SU-DHL-6 (cell line): ENCODE measurements at regions not wholly inside any gene's neighbourhood (a gene's known extent, or its start where the extent isn't known, plus 50 kb on each side); places are given as distances from the start of the nearest gene placed in this dataset.

Experiments
- EZH2phosphoT487 ChIP-seq: fragments of 200-600 bp; sonication (generic), shearing (Covaris generic); conservative IDR thresholded peaks from 2 replicates; pipeline ENCODE4 v1.6.1; 2018; ENCODE audit warnings: mild to moderate bottlenecking, antibody characterized with exemption, low read length, moderate library complexity, mixed read lengths
- TF ChIP-seq, protein P1 (sequence below): fragments of 200-600 bp; sonication (generic); IDR thresholded peaks from one replicate; pipeline ENCODE4 v1.5.1; 2017; ENCODE audit warnings: antibody characterized with exemption, mild to moderate bottlenecking, low read length, moderate library complexity; ENCODE audit not compliant: insufficient read depth, poor library complexity, severe bottlenecking

DNA sequence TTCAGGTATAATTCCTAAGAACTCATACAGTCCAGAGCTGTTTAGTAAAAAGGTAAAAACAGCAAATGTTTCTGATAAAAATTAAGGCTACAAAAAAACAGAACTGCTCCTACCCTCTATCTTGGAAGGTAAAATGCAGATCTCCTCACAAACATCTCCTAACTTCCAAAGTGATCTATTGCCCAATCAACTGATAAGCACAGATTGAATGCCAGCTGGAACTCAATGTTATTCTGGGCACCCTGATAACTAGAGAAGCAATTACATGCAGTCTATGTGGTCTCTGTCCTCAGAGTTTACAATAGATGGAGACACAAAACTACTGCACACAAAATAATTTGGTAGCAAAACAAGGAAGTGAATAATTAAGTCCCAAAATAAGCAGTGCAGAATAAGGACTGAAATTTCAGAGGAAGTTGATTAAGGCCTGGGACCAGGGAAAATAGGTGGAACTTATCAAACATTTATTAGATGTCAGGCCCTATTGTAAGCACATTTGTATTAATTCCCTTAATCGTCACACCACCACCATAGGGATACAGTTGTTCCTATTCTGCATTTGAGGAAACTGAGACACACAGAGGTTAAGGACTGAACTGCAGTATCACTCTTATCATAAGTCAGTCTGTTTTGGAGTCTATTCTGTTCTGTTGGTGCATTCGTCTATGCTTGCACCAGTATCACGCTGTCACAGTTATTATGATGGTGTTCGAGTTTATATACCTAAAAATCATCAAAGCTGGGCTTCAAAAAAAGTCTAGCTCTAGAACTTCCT is 102.2 kb upstream of the TARS1 start:
- TF ChIP-seq, protein P1, sequence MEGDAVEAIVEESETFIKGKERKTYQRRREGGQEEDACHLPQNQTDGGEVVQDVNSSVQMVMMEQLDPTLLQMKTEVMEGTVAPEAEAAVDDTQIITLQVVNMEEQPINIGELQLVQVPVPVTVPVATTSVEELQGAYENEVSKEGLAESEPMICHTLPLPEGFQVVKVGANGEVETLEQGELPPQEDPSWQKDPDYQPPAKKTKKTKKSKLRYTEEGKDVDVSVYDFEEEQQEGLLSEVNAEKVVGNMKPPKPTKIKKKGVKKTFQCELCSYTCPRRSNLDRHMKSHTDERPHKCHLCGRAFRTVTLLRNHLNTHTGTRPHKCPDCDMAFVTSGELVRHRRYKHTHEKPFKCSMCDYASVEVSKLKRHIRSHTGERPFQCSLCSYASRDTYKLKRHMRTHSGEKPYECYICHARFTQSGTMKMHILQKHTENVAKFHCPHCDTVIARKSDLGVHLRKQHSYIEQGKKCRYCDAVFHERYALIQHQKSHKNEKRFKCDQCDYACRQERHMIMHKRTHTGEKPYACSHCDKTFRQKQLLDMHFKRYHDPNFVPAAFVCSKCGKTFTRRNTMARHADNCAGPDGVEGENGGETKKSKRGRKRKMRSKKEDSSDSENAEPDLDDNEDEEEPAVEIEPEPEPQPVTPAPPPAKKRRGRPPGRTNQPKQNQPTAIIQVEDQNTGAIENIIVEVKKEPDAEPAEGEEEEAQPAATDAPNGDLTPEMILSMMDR, result no peak
- no peak for TF ChIP-seq EZH2phosphoT487
